AG10803 (cell line): ENCODE measurements at regions not wholly inside any gene's neighbourhood (a gene's known extent, or its start where the extent isn't known, plus 50 kb on each side); places are given as distances from the start of the nearest gene placed in this dataset.

Source experiments
- DNase-seq: peaks from one replicate; pipeline ENCODE4 v3.0.0; 2010; ENCODE audit warnings: low read depth
- H3K4me3 ChIP-seq: 2 replicates; pipeline ENCODE4 v1.5.1; 2011; ENCODE audit warnings: mild to moderate bottlenecking, low read length, control low read depth
- TF ChIP-seq, protein P1 (sequence below): conservative IDR thresholded peaks from 2 replicates; pipeline ENCODE4 v1.5.1; 2011; ENCODE audit warnings: mild to moderate bottlenecking, low read length, control low read depth, inconsistent platforms

DNA sequence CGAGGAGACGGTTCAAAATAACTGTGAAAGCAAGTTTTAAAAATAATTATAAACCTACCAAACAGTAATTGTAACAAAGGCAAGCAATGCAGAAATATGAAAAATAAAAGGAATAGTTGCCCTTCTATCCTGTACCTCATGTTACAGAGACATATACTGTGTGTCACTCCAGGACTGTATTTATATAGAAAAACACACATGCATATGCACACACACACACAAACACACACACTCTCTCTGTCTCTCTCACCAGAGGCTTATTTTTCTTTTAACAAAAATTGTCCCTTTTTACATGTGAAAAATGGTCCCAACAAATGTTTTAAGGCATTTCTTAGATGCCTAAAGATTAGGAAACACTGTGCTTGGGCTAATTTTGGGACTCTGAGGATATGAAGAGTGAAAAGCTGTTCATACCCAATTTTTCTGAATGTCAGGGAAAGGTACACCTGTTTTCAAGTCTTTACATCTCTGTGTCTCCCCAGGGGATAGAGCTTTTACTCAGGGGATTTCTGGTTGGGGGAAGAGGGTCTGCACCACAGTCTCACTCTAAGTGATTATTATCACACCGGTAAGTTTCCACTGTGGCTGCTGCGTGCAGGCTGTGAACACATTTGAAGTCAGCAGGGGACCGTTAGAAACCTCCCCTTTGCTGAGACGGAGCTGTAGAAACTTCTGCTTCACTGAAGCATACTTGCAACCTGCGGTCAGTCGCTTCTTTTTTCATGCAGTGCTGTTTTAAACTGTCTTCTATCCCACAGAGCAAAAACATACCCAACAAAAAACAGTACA lies 51.4 kb upstream of the SPAG16 start:
- TF ChIP-seq, protein P1, sequence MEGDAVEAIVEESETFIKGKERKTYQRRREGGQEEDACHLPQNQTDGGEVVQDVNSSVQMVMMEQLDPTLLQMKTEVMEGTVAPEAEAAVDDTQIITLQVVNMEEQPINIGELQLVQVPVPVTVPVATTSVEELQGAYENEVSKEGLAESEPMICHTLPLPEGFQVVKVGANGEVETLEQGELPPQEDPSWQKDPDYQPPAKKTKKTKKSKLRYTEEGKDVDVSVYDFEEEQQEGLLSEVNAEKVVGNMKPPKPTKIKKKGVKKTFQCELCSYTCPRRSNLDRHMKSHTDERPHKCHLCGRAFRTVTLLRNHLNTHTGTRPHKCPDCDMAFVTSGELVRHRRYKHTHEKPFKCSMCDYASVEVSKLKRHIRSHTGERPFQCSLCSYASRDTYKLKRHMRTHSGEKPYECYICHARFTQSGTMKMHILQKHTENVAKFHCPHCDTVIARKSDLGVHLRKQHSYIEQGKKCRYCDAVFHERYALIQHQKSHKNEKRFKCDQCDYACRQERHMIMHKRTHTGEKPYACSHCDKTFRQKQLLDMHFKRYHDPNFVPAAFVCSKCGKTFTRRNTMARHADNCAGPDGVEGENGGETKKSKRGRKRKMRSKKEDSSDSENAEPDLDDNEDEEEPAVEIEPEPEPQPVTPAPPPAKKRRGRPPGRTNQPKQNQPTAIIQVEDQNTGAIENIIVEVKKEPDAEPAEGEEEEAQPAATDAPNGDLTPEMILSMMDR, result no peak
- H3K4me3 ChIP-seq, result no peak overlapping the region
- peak; percentile 37 for DNase-seq

DNA sequence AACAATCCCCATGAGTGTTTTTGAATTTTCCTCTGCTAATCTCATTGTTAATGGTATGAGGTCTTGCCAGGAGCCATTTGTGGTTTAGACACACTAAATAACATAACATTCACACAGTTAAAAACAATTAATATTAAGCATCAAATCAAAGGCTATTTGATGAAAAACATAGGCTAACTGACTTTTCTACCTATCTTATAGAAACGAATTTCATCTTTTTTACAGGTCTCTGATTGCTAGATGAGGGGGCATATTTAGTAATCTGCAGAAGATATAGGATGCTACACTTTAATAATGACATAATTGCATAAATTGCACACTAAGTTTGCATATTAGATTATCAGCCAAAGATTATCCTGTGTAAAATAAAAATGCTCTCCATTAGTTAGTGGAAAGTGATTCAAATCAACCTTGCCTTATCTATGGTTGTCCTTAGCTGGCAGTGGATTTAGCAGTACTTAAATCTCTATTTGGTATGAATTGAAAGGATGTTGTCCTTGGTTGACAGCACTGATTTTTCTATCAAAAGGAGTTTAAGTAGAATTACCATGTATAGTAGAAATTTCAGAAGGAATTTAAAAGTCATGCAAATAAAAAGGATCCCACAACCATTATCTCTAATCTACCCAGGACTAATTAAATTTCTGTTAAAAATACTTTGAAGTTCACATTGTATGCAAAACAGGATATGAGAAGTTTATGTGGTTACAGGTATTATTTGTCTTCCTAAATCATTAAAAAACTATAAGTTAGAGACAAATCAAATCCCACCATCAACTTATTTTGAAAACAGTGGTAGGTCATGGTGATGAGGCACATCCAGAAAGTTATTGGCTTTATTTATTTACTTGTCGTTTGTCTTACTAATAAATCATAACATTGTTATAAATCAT lies 50.6 kb upstream of the SPAG16 start:
- no peak overlapping the region for H3K4me3 ChIP-seq
- TF ChIP-seq, protein P1, result no peak
- DNase-seq, result no peak
